ENCODE measurements at regions not wholly inside any gene's neighbourhood (a gene's known extent, or its start where the extent isn't known, plus 50 kb on each side); places are given as distances from the start of the nearest gene placed in this dataset.

GRCh38 chr3:150273396-150273795 lies 134.7 kb upstream of the TSC22D2 start:
- Histone ChIP-seq H3K4me3 (replicated peaks in 1 of 2; ENCODE audit: low read depth in 1 of 2, low read length in 2 of 2) (no peak overlapping the region), H3K79me2 (ENCODE audit: insufficient read depth, low read length) (no peaks in the 10 kb centered on the region), H3K9me2 (ENCODE audit: insufficient read depth) (no peaks in the 10 kb centered on the region), H3K9me3 (ENCODE audit: control insufficient read depth in 1 of 2, insufficient read depth in 1 of 2, low read depth in 1 of 2, low read length in 2 of 2) (no peaks in the 10 kb centered on the region), H3K9ac (ENCODE audit: low read length) (no peak overlapping the region), H3K36me3 (ENCODE audit: control insufficient read depth in 1 of 2, insufficient read depth in 2 of 2, low read length in 2 of 2) (no peaks in the 10 kb centered on the region), H3K27me3 (ENCODE audit: insufficient read depth, low read length) (no peaks in the 10 kb centered on the region), H2AFZ (ENCODE audit: low read depth, low read length, poor library complexity, severe bottlenecking) (no peak overlapping the region), H3K27ac (ENCODE audit: low read depth, low read length) (no peak overlapping the region), H3K4me2 (ENCODE audit: low read length) (no peak overlapping the region), H3K4me1 (ENCODE audit: control insufficient read depth in 1 of 2, insufficient read depth in 2 of 2, low read length in 2 of 2) (no peaks in the 10 kb centered on the region), H4K20me1 (ENCODE audit: insufficient read depth) (no peaks in the 10 kb centered on the region)
- intact Hi-C loops (cut with micrococcal nuclease), result no loop called here
- POLR2A ChIA-PET, result no interaction called here
- RAD21 ChIA-PET (ENCODE audit: low non-redundant PET in 1 of 2, low total read pairs in 2 of 2, uncharacterized antibody in 2 of 2, unreplicated experiment in 2 of 2), result no interaction called here
- BruUV-seq (replicated peaks), result no TSS peak
- no peak for DNase-seq (ENCODE audit: low read depth, low spot score)
- no peak for ATAC-seq
- TF ChIP-seq EGR1 (IDR thresholded peaks at IDR 0.05; ENCODE audit: low read depth) (no peak), ZNF274 (IDR thresholded peaks at IDR 0.05; ENCODE audit: low read depth, low read length) (no peak), TCF7L2 (IDR thresholded peaks at IDR 0.05; ENCODE audit: borderline replicate concordance, extremely low read depth, insufficient read depth, insufficient read length) (no peak), EZH2phosphoT487 (IDR thresholded peaks at IDR 0.05; ENCODE audit: borderline replicate concordance) (no peak), EZH2 (IDR thresholded peaks at IDR 0.05) (no peak), SP1 (IDR thresholded peaks at IDR 0.05; ENCODE audit: low read depth) (no peak), FOSL1 (IDR thresholded peaks at IDR 0.05; ENCODE audit: low read depth) (no peak), CTCF (IDR thresholded peaks at IDR 0.05 in 2 of 3, conservative IDR thresholded peaks at IDR 0.05 in 1 of 3; ENCODE audit: borderline replicate concordance in 1 of 3, insufficient read depth in 1 of 3, low read depth in 2 of 3, low read length in 2 of 3) (no peak), CBX3 (IDR thresholded peaks at IDR 0.05; ENCODE audit: low read depth) (no peak)
- CTCF ChIA-PET, result no interaction called here

GRCh38 chr3:150271591-150271960 lies 136.5 kb upstream of the TSC22D2 start:
- ChIA-PET CTCF (no interaction called here), POLR2A (no interaction called here), RAD21 (ENCODE audit: low non-redundant PET in 1 of 2, low total read pairs in 2 of 2, uncharacterized antibody in 2 of 2, unreplicated experiment in 2 of 2) (no interaction called here)
- Histone ChIP-seq H3K9ac (ENCODE audit: low read length) (no peak overlapping the region), H3K79me2 (ENCODE audit: insufficient read depth, low read length) (no peaks in the 10 kb centered on the region), H3K4me1 (ENCODE audit: control insufficient read depth in 1 of 2, insufficient read depth in 2 of 2, low read length in 2 of 2) (no peaks in the 10 kb centered on the region), H3K4me2 (ENCODE audit: low read length) (no peak overlapping the region), H3K4me3 (replicated peaks in 1 of 2; ENCODE audit: low read depth in 1 of 2, low read length in 2 of 2) (no peak overlapping the region), H3K27ac (ENCODE audit: low read depth, low read length) (no peak overlapping the region), H3K9me2 (ENCODE audit: insufficient read depth) (no peaks in the 10 kb centered on the region), H3K27me3 (ENCODE audit: insufficient read depth, low read length) (no peaks in the 10 kb centered on the region), H3K36me3 (ENCODE audit: control insufficient read depth in 1 of 2, insufficient read depth in 2 of 2, low read length in 2 of 2) (no peaks in the 10 kb centered on the region), H2AFZ (ENCODE audit: low read depth, low read length, poor library complexity, severe bottlenecking) (no peak overlapping the region), H3K9me3 (ENCODE audit: control insufficient read depth in 1 of 2, insufficient read depth in 1 of 2, low read depth in 1 of 2, low read length in 2 of 2) (no peaks in the 10 kb centered on the region), H4K20me1 (ENCODE audit: insufficient read depth) (no peaks in the 10 kb centered on the region)
- intact Hi-C loops (cut with micrococcal nuclease), result no loop called here
- TF ChIP-seq SRF (IDR thresholded peaks at IDR 0.05; ENCODE audit: low read depth) (no peak), ELF1 (IDR thresholded peaks at IDR 0.05; ENCODE audit: borderline replicate concordance, low read depth) (no peak), SP1 (IDR thresholded peaks at IDR 0.05; ENCODE audit: low read depth) (no peak), TCF7L2 (IDR thresholded peaks at IDR 0.05; ENCODE audit: borderline replicate concordance, extremely low read depth, insufficient read depth, insufficient read length) (no peak), SIN3A (IDR thresholded peaks at IDR 0.05; ENCODE audit: low read depth) (no peak), CBX3 (IDR thresholded peaks at IDR 0.05; ENCODE audit: low read depth) (no peak), CTCF (IDR thresholded peaks at IDR 0.05 in 2 of 3, conservative IDR thresholded peaks at IDR 0.05 in 1 of 3; ENCODE audit: borderline replicate concordance in 1 of 3, insufficient read depth in 1 of 3, low read depth in 2 of 3, low read length in 2 of 3) (no peak), MAX (IDR thresholded peaks at IDR 0.05) (no peak), YY1 (IDR thresholded peaks at IDR 0.05; ENCODE audit: extremely low read depth, insufficient replicate concordance, low read depth, low read length) (no peak), ZFX (IDR thresholded peaks at IDR 0.05) (no peak), RAD21 (IDR thresholded peaks at IDR 0.05; ENCODE audit: low read depth) (no peak), JUND (IDR thresholded peaks at IDR 0.05) (no peak), POLR2A (IDR thresholded peaks at IDR 0.05; ENCODE audit: borderline replicate concordance, extremely low read depth, insufficient read depth, insufficient read length) (no peak), EGR1 (IDR thresholded peaks at IDR 0.05; ENCODE audit: low read depth) (no peak), ATF3 (IDR thresholded peaks at IDR 0.05) (no peak)
- BruUV-seq (replicated peaks), result no TSS peak
- ATAC-seq (no peak), DNase-seq (ENCODE audit: low read depth, low spot score) (no peak)

Measured in HCT116 (cell line).